GM19452 (cell line): ENCODE measurements at regions not wholly inside any gene's neighbourhood (a gene's known extent, or its start where the extent isn't known, plus 50 kb on each side); places are given as distances from the start of the nearest gene placed in this dataset.
"Not testable (repeated sequence)": the region's sequence is repeated elsewhere in the genome, so short reads cannot be mapped to it uniquely, and the experiment has no call there.

Source experiments
- ATAC-seq: cut with Tn5 transposase; IDR thresholded peaks from one replicate; pipeline ENCODE4 v1.9.1; 2021; ENCODE audit not compliant: unreplicated experiment

DNA sequence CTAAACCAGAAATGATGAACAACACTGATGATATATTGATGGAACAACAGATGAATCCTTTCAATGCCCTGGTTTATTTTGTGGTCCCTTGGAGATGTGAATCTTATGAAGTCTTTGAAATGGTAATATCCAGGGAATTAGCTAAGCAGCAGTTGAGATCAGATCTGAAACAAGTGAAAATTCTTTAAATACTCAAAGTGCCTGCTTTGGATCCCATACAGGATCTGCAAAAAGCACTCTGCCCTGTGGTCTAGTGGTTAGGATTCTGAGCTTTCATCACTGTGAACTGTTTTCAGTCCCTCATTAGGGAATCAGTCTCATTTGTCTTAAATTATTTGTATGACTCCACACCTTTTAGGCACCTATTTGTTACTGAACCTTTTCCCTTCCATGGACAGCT lies 211.3 kb upstream of the TGIF2LY start:
- not testable (repeated sequence) for ATAC-seq

DNA sequence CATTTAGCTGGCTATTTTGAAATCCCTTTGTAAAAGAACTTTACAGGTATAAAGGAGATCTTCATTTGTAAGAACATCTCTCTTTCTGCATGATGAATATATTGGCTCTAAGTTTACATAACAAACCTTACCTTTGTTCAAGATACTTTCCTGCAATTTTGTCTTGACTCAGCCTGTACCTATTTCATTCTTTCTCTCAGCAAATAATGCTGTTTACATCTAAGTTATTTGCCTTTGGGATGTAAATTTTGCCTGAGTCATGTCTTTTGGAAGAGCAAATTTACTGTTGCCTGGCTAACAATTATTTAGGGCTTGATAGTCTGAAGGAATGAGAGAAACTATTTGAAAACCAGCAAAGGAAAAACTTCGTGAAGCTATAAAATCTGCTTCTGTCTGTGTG lies 210.4 kb upstream of the TGIF2LY start:
- ATAC-seq: not testable (repeated sequence)

DNA sequence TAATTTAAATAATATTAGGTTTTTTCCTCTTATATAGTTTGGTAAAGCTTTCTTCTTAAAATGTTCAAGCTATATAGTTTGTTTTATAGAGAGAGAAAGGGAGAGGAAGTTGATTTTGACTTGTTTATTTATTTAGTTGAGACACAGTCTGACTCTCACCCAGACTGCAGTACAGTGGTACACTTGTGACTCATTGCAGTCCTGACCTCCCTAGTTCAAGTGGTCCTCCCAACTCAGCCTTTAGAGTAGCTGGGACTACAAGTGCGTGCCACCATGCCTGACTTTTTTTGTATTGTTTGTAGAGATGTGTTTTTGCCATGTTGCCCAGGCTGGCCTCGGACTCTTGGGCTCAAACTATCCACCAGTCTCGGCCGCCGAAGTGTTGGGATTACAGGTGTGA lies 187.4 kb upstream of the TGIF2LY start:
- ATAC-seq: not testable (repeated sequence)

DNA sequence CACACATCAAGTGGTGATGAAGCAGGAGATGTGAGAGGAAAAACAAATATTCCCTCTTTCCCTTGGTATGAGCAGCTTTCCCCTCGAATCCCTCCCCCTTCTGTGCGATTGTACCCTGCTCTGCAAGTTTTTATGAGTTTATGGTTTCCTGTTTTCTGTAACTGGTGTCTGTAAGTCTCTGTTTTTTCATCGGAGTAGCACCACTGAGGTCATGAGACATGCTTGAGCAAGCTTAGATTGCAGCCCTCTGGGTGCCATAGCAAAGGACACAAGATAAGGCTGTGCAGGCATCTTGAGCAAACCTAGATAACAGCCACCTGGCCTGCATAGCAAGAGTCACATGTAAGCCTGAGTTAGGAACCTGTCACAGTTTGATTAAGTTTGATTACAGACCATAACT lies 174.6 kb upstream of the TGIF2LY start:
- ATAC-seq: not testable (repeated sequence)

DNA sequence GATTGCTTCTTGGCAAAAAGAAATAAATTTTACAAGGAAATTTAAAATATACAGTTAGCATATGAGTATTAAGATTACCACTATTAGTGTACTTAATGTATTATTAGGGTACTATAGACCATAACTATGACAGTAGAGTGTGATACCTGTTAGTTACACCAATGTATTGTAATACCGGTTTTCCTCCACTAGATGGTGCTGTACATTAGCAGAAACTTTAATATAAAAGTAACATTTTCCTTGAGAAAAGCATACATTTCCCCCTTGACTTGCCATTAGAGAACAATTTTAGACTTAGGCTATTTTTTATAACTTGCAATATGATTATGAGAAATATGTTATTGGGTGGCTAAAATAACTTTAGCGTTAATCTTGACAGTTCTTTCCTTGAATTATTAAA lies 173.3 kb upstream of the TGIF2LY start:
- not testable (repeated sequence) for ATAC-seq

DNA sequence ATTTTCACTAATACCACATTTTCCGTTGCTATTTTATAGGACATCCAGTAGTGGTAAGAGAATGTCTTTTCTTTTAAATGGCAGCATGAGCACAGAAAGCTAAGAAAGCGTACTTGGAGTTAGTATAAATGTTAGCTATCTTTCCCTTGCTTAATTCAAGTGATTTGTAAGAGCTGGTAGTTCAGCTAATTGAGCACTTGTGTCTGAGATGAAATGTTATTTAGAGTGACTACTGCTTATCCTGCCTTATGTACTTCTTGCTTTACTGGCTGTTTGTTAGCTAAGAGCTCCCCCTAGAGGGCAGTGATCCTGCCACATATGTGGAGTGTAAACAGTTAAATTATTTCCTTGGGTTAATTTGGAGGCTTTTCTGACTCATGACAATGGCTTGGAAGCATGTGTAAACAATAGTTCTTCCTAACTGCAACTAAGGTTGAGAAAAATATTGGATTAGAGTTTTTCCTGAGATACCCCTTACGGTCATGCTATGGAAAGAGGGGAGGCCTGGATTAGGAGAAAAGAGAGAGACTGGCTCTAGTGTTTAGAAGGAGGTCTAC lies 171.9 kb upstream of the TGIF2LY start:
- ATAC-seq: not testable (repeated sequence)

DNA sequence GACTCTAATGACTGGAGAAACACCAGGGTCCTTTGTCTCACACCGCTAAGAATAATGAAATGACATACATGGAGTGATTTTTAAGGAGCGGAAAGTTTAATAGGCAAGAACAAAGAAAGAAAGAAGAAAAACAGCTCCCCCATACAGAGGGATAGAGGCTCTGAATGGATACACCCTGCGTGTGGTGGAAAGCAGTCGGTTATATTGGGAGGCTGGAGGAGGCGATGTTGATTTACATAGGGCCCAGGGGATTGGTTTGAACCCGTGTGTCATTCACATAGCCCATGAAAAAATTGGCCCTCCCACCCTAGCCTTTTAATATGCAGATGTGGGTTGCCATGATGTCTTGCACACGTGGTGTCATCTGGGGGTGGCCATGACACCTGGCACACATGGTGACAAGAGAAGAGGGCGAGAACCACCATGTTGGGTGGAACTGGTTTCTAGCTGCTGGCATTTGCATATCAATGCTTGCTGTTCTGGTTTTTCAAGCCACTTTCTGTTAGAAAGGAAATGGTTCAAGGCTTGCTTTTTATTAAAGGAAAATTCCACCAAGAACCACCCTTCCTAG lies 168.5 kb upstream of the TGIF2LY start:
- ATAC-seq: not testable (repeated sequence)
